ENCODE measurements at regions not wholly inside any gene's neighbourhood (a gene's known extent, or its start where the extent isn't known, plus 50 kb on each side); places are given as distances from the start of the nearest gene placed in this dataset.

GRCh38 chr3:67077656-67078055 lies 79.5 kb downstream of the KBTBD8 start:
- TF ChIP-seq CTCF (conservative IDR thresholded peaks at IDR 0.05; ENCODE audit: low read length) (no peak), EZH2phosphoT487 (IDR thresholded peaks at IDR 0.05; ENCODE audit: borderline replicate concordance) (no peak)
